ENCODE measurements at regions not wholly inside any gene's neighbourhood (a gene's known extent, or its start where the extent isn't known, plus 50 kb on each side); places are given as distances from the start of the nearest gene placed in this dataset.

DNA sequence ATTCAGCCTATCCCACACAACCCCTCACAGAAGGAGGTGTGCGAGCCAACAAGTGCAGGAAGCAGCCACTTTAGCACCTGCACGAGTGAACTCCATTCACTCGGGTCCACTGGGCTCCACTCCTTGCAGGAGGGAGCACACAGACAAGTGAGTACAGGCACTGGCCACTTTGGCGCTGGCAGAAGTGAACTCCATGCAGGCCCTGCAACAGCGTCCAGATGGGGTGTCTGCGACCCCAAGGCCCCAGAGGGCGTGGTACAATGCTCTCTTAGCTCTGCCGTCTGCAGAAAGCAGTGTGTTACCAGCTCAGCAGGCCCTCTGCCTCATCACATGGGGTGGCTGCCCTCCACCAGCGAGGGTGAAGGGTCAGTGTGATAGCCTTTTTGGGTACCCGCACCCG lies 388.0 kb upstream of the CNTN4 start:
- H3K36me3 ChIP-seq (ENCODE audit: control insufficient read depth, insufficient read depth, low read length) = no peaks in the 10 kb centered on the region
- H3K4me3 ChIP-seq (ENCODE audit: low read length) = no peak overlapping the region
- H3K27ac ChIP-seq (ENCODE audit: low read length) = no peak overlapping the region
- H3K4me1 ChIP-seq (ENCODE audit: control insufficient read depth, insufficient read depth, low read length) = no peaks in the 10 kb centered on the region
- peaks cover 9% of the 10 kb centered on the region for H3K9me3 ChIP-seq (replicated peaks; ENCODE audit: control insufficient read depth, low read depth, low read length)
- H3K27me3 ChIP-seq (ENCODE audit: control insufficient read depth, insufficient read depth, low read length) = no peaks in the 10 kb centered on the region
- 92% methylated on average over 8 of the region's 11 CpGs for WGBS (ENCODE audit: insufficient coverage)
- DNase-seq = no peak

DNA sequence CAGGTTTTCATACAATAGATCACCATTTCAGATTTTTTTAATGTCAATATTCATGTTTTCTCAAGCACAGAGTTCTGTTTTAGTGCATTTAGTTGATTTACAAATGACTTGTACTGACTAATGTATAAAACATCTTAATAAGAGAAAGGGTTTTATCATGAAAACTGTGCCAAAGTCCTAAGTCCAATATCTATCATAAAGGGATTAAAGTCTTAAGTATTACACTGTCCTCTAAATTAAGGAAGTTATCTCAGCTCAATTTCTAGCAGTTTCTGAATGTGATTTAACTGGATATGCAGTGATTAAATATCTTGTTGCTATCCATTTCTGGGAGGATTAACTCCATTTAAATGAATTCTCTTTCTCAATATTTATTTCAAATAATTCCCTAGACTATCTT lies 381.1 kb upstream of the CNTN4 start:
- H3K27me3 ChIP-seq (ENCODE audit: control insufficient read depth, insufficient read depth, low read length) = no peaks in the 10 kb centered on the region
- no peak overlapping the region for H3K4me3 ChIP-seq (ENCODE audit: low read length)
- no peaks in the 10 kb centered on the region for H3K9me3 ChIP-seq (replicated peaks; ENCODE audit: control insufficient read depth, low read depth, low read length)
- H3K4me1 ChIP-seq (ENCODE audit: control insufficient read depth, insufficient read depth, low read length) = no peaks in the 10 kb centered on the region
- no peaks in the 10 kb centered on the region for H3K36me3 ChIP-seq (ENCODE audit: control insufficient read depth, insufficient read depth, low read length)
- no peak for DNase-seq
- no peak overlapping the region for H3K27ac ChIP-seq (ENCODE audit: low read length)

DNA sequence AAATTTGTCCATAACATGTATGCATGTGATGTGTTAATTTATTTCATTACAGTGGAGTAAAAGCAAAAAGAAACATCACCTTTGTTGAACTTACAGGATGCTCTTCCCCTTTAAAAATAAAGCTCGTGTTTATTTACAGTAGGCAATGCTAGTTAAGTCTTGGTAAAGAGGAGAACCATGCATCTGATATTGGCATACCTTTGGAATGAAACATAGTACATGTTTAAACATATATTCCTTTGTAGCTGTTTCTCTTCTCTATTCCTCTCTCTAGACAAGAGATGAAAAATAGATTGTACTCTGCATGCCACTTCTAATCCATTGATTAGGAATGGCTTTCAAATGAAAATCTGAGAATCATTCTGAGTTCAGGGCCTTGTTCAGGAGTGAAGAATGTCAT lies 374.9 kb upstream of the CNTN4 start:
- Histone ChIP-seq H3K4me1 (ENCODE audit: control insufficient read depth, insufficient read depth, low read length) (no peaks in the 10 kb centered on the region), H3K4me3 (ENCODE audit: low read length) (no peak overlapping the region), H3K27me3 (ENCODE audit: control insufficient read depth, insufficient read depth, low read length) (no peaks in the 10 kb centered on the region), H3K27ac (ENCODE audit: low read length) (no peak overlapping the region), H3K36me3 (ENCODE audit: control insufficient read depth, insufficient read depth, low read length) (no peaks in the 10 kb centered on the region), H3K9me3 (replicated peaks; ENCODE audit: control insufficient read depth, low read depth, low read length) (no peaks in the 10 kb centered on the region)
- DNase-seq = no peak
- WGBS (ENCODE audit: insufficient coverage) = no CpG with 5 or more reads among the region's 1 CpG

- H3K4me3 ChIP-seq (ENCODE audit: low read length) = no peak overlapping the region
- H3K9me3 ChIP-seq (replicated peaks; ENCODE audit: control insufficient read depth, low read depth, low read length) = no peaks in the 10 kb centered on the region
- DNase-seq = no peak
- H3K36me3 ChIP-seq (ENCODE audit: control insufficient read depth, insufficient read depth, low read length) = no peaks in the 10 kb centered on the region
- no peaks in the 10 kb centered on the region for H3K27me3 ChIP-seq (ENCODE audit: control insufficient read depth, insufficient read depth, low read length)
- no peak overlapping the region for H3K27ac ChIP-seq (ENCODE audit: low read length)
- no peaks in the 10 kb centered on the region for H3K4me1 ChIP-seq (ENCODE audit: control insufficient read depth, insufficient read depth, low read length)
- 93% methylated on average over 2 of the region's 3 CpGs for WGBS (ENCODE audit: insufficient coverage)
Observed at GRCh38 chr3:1726741-1727140, 371.9 kb upstream of the CNTN4 start.

DNA sequence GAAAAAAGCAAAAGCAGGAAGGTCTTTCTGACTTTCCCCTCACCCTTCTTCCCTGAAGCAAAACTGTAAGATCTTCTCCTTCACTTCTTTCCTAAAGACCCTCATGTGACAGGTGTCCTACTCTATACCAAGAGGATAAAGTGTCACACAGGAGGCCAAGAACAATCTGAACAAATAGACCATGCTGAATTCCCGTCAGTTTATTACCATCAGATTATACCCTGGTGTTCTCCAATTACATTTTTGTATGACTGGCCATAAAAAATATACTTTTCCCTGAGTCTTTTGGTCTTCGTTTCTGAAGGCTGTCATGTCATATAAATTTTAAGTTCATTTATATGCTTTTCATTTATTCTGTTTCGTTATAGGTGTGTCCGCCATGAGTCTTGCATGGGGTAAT lies 371.4 kb upstream of the CNTN4 start:
- Histone ChIP-seq H3K36me3 (ENCODE audit: control insufficient read depth, insufficient read depth, low read length) (no peaks in the 10 kb centered on the region), H3K27me3 (ENCODE audit: control insufficient read depth, insufficient read depth, low read length) (no peaks in the 10 kb centered on the region), H3K4me3 (ENCODE audit: low read length) (no peak overlapping the region), H3K27ac (ENCODE audit: low read length) (no peak overlapping the region), H3K9me3 (replicated peaks; ENCODE audit: control insufficient read depth, low read depth, low read length) (no peaks in the 10 kb centered on the region), H3K4me1 (ENCODE audit: control insufficient read depth, insufficient read depth, low read length) (no peaks in the 10 kb centered on the region)
- no CpG with 5 or more reads among the region's 4 CpGs for WGBS (ENCODE audit: insufficient coverage)
- DNase-seq = no peak

DNA sequence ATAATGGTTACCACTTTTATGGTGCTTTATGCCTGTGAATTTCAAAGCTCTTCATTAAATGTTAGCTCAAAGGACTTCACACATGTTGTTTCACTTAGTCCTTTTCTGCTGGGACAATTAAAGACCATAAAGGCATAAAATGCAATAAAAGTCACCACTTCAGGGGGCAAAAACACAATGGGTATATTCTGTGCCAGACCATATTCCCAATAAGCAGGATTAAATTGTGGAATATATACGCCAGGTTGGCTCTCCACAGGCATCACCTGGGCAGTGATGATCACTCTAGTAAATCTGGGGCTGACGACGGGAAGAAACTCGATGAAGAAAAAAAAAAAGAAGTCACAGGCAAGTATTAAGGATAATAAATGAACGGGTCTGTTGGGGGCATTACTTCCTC lies 370.2 kb upstream of the CNTN4 start:
- Histone ChIP-seq H3K4me1 (ENCODE audit: control insufficient read depth, insufficient read depth, low read length) (no peaks in the 10 kb centered on the region), H3K4me3 (ENCODE audit: low read length) (no peak overlapping the region), H3K27me3 (ENCODE audit: control insufficient read depth, insufficient read depth, low read length) (no peaks in the 10 kb centered on the region), H3K9me3 (replicated peaks; ENCODE audit: control insufficient read depth, low read depth, low read length) (no peaks in the 10 kb centered on the region), H3K27ac (ENCODE audit: low read length) (no peak overlapping the region), H3K36me3 (ENCODE audit: control insufficient read depth, insufficient read depth, low read length) (no peaks in the 10 kb centered on the region)
- DNase-seq = no peak
- WGBS (ENCODE audit: insufficient coverage) = no CpG with 5 or more reads among the region's 5 CpGs

- H3K9me3 ChIP-seq (replicated peaks; ENCODE audit: control insufficient read depth, low read depth, low read length) = peaks cover 3% of the 10 kb centered on the region
- no peak overlapping the region for H3K27ac ChIP-seq (ENCODE audit: low read length)
- DNase-seq = no peak
- WGBS (ENCODE audit: insufficient coverage) = no CpG with 5 or more reads among the region's 3 CpGs
- no peaks in the 10 kb centered on the region for H3K4me1 ChIP-seq (ENCODE audit: control insufficient read depth, insufficient read depth, low read length)
- no peaks in the 10 kb centered on the region for H3K36me3 ChIP-seq (ENCODE audit: control insufficient read depth, insufficient read depth, low read length)
- no peaks in the 10 kb centered on the region for H3K27me3 ChIP-seq (ENCODE audit: control insufficient read depth, insufficient read depth, low read length)
- no peak overlapping the region for H3K4me3 ChIP-seq (ENCODE audit: low read length)
Observed at GRCh38 chr3:1734494-1735122, 364.1 kb upstream of the CNTN4 start.

DNA sequence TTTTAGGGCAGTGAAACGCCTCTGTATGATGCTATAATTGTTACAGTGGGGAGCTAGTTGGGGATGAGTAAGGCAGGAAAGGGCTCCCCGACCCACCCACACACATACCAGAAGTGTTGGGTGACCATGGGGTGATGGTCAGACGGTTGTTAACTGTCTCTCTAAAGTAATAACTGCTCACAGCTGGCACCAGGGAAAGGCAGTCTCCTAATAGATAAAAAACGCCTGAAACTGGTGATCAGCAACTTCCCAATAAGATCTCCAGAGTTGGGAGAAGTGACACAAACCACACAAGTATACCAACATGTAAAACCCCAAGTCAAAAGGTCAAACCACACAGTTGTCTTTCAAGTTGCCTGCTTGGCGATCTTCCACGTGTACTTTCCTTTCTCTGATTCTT lies 346.5 kb upstream of the CNTN4 start:
- no peaks in the 10 kb centered on the region for H3K4me1 ChIP-seq (ENCODE audit: control insufficient read depth, insufficient read depth, low read length)
- no peak overlapping the region for H3K27ac ChIP-seq (ENCODE audit: low read length)
- H3K9me3 ChIP-seq (replicated peaks; ENCODE audit: control insufficient read depth, low read depth, low read length) = peaks cover 5% of the 10 kb centered on the region
- no peaks in the 10 kb centered on the region for H3K27me3 ChIP-seq (ENCODE audit: control insufficient read depth, insufficient read depth, low read length)
- H3K4me3 ChIP-seq (ENCODE audit: low read length) = no peak overlapping the region
- 58% methylated on average over 3 of the region's 6 CpGs for WGBS (ENCODE audit: insufficient coverage)
- no peaks in the 10 kb centered on the region for H3K36me3 ChIP-seq (ENCODE audit: control insufficient read depth, insufficient read depth, low read length)
- no peak for DNase-seq

DNA sequence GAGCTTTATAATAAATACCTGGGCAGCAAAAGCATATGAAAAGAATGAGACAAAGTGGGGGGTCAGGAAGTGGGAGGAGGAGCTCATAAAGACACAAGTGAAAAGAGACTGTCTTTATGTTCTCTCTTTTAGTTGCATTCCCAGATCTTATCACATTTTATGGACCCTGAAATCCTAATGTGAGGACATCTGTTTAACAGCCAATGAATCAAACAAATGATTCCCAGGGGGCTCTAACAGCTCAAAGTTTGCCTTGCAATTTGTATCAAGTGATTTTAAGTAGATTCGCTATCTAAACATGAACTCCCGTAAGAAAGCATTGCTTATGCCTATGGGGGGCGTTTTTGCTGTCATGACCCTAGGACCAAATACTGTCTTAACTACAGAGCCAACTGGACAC lies 332.3 kb upstream of the CNTN4 start:
- H3K4me1 ChIP-seq (ENCODE audit: control insufficient read depth, insufficient read depth, low read length) = no peaks in the 10 kb centered on the region
- no peak overlapping the region for H3K4me3 ChIP-seq (ENCODE audit: low read length)
- no peaks in the 10 kb centered on the region for H3K36me3 ChIP-seq (ENCODE audit: control insufficient read depth, insufficient read depth, low read length)
- H3K27ac ChIP-seq (ENCODE audit: low read length) = no peak overlapping the region
- no peaks in the 10 kb centered on the region for H3K9me3 ChIP-seq (replicated peaks; ENCODE audit: control insufficient read depth, low read depth, low read length)
- no peak for DNase-seq
- no CpG with 5 or more reads among the region's 3 CpGs for WGBS (ENCODE audit: insufficient coverage)
- H3K27me3 ChIP-seq (ENCODE audit: control insufficient read depth, insufficient read depth, low read length) = no peaks in the 10 kb centered on the region

DNA sequence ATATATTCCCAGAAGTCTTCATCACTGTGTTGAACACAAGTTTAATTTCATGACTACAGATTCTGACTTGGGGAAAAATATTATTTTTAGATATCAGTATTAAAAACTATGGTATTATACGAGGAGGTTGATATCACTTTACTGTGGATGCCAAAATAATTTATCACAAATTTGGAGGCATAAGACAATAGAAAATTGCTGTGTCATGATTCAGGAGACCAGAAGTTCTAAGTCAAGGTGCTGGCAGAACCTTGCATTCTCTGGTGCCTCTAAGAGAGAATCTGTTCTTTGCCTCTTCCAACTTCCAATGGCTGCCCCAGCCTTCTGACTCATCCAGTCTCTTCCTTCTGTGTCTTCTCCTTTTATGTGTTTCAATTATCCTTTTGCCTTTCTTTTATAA lies 325.0 kb upstream of the CNTN4 start:
- Histone ChIP-seq H3K27me3 (ENCODE audit: control insufficient read depth, insufficient read depth, low read length) (no peaks in the 10 kb centered on the region), H3K4me3 (ENCODE audit: low read length) (no peak overlapping the region), H3K27ac (ENCODE audit: low read length) (no peak overlapping the region), H3K36me3 (ENCODE audit: control insufficient read depth, insufficient read depth, low read length) (no peaks in the 10 kb centered on the region), H3K9me3 (replicated peaks; ENCODE audit: control insufficient read depth, low read depth, low read length) (no peaks in the 10 kb centered on the region), H3K4me1 (ENCODE audit: control insufficient read depth, insufficient read depth, low read length) (no peaks in the 10 kb centered on the region)
- no CpG with 5 or more reads among the region's 1 CpG for WGBS (ENCODE audit: insufficient coverage)
- DNase-seq = no peak

DNA sequence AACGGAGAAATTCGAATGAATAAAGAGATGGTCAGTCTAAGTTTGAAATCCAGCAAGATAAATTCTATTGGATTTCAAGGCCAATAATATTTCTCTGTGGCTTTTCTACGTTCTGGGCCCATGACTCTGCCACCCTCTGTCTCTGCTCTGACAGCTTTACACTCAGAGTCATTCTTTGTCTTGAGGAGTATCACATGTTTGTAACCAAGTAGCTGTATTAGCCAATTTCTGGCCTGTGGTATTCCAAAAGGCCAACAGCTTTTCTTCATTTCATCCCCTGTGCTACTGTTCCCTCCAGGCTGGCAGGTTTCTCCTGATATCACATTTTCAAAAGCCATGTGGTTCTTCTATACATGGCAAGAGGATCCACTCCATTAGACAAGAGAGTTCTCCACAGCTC lies 324.1 kb upstream of the CNTN4 start:
- no peak overlapping the region for H3K27ac ChIP-seq (ENCODE audit: low read length)

More for the DNA sequence above, 324.1 kb upstream of the CNTN4 start:
- H3K4me1 ChIP-seq (ENCODE audit: control insufficient read depth, insufficient read depth, low read length) = no peaks in the 10 kb centered on the region
- DNase-seq = no peak
- H3K9me3 ChIP-seq (replicated peaks; ENCODE audit: control insufficient read depth, low read depth, low read length) = no peaks in the 10 kb centered on the region
- WGBS (ENCODE audit: insufficient coverage) = no CpG with 5 or more reads among the region's 3 CpGs
- no peak overlapping the region for H3K4me3 ChIP-seq (ENCODE audit: low read length)
- no peaks in the 10 kb centered on the region for H3K27me3 ChIP-seq (ENCODE audit: control insufficient read depth, insufficient read depth, low read length)
- no peaks in the 10 kb centered on the region for H3K36me3 ChIP-seq (ENCODE audit: control insufficient read depth, insufficient read depth, low read length)
